HAP-1 (cell line): ENCODE measurements at regions not wholly inside any gene's neighbourhood (a gene's known extent, or its start where the extent isn't known, plus 50 kb on each side); places are given as distances from the start of the nearest gene placed in this dataset.
A peak's percentile ranks its signal among the peaks of the same experiment; 100 is the strongest.

Source experiments
- DNase-seq, 2 experiments: peaks; one replicate each; pipeline ENCODE4 v3.0.0-alpha.2; 2016 to 2020; ENCODE audit warnings: low spot score in 2 of 2
- H3K27me3 ChIP-seq: fragments of 250-450 bp; sonication (Bioruptor Pico); 2 replicates; pipeline ENCODE4 v1.5.1; 2020; ENCODE audit warnings: low read depth, mild to moderate bottlenecking, moderate library complexity
- H3K36me3 ChIP-seq: fragments of 250-450 bp; sonication (Bioruptor Pico); replicated peaks from 2 replicates; pipeline ENCODE4 v1.5.1; 2020; ENCODE audit warnings: mild to moderate bottlenecking
- H3K4me1 ChIP-seq: fragments of 250-450 bp; sonication (Bioruptor Pico); 2 replicates; pipeline ENCODE4 v1.5.1; 2020; ENCODE audit warnings: mild to moderate bottlenecking
- H3K4me3 ChIP-seq: fragments of 250-450 bp; sonication (Bioruptor Pico); 2 replicates; pipeline ENCODE4 v1.5.1; 2020; ENCODE audit warnings: mild to moderate bottlenecking, moderate library complexity
- H3K9me3 ChIP-seq: fragments of 250-450 bp; sonication (Bioruptor Pico); 2 replicates; pipeline ENCODE4 v1.5.1; 2020; ENCODE audit warnings: mild to moderate bottlenecking, moderate library complexity
- in situ Hi-C: fragments of 300-500 bp; cut with MboI; formaldehyde crosslinking; loops from 3 replicates; pipeline ENCODE4 v1.14.3; 2020; ENCODE audit warnings: low sequenced_read_pairs, inconsistent platforms, mixed read lengths

DNA sequence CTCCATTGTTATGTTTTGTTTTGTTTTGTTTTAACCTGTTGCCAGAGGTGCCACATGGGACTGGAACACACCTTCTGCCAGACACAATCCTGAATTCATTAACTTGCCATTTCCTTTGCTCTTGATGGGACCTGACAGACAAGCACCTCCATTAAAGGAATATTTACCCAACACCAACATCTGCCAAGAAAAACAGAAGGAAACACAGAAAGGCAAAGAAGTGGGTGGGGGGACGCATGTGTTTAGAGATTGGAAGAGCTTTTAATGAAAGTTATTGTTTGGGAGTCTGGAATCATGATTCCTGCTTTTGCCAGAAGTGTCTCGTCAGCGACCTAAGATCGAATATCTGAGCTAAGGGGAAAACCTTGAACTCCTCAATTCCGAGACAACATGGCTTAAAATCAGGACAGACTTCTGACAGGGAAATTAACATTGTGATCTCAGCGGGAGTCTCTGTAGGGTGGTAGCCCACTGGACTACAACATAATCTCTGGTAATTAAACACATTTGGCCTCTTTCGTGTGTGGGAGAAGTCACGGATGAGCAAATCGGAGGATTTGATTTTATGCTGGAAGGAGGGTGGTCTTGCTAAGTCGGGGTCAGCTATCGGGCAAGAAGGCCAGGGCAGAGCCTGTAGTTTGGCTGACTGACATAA, 210.4 kb upstream of the FAR2 start:
- DNase-seq = no peak
- Histone ChIP-seq H3K27me3 (no peaks in the 10 kb centered on the region), H3K4me1 (no peaks in the 10 kb centered on the region), H3K4me3 (no peak overlapping the region), H3K9me3 (no peaks in the 10 kb centered on the region), H3K36me3 (no peaks in the 10 kb centered on the region)
- in situ Hi-C loops = no loop called here

GRCh38 chr12:28939427-28939826, 209.7 kb upstream of the FAR2 start:
- Histone ChIP-seq H3K27me3 (no peaks in the 10 kb centered on the region), H3K9me3 (no peaks in the 10 kb centered on the region), H3K4me3 (no peak overlapping the region), H3K4me1 (no peaks in the 10 kb centered on the region), H3K36me3 (no peaks in the 10 kb centered on the region)
- DNase-seq = no peak
- in situ Hi-C loops = no loop called here

DNA sequence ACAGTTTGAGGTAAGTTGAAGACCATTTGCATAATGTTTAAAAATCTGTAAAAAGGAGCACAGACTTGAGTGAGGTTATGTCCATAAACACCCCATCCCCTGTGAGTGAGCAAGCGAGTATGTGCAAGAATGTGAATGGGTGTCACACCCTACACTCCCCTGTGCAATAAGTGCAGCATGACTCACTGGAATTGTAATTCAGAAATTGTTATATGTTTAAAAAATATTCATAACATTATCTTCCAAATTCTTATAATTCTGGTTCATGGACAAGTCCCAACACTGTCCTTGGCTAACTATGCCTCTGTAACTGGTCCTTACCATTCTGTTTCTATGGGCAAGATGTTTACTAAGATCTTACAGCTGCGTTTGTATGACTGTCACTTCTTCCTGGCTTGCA, 207.8 kb upstream of the FAR2 start:
- H3K4me3 ChIP-seq = no peak overlapping the region
- H3K27me3 ChIP-seq = no peaks in the 10 kb centered on the region
- in situ Hi-C loops = no loop called here
- H3K9me3 ChIP-seq = no peaks in the 10 kb centered on the region
- DNase-seq = no peak
- H3K4me1 ChIP-seq = no peaks in the 10 kb centered on the region
- H3K36me3 ChIP-seq = no peaks in the 10 kb centered on the region

DNA sequence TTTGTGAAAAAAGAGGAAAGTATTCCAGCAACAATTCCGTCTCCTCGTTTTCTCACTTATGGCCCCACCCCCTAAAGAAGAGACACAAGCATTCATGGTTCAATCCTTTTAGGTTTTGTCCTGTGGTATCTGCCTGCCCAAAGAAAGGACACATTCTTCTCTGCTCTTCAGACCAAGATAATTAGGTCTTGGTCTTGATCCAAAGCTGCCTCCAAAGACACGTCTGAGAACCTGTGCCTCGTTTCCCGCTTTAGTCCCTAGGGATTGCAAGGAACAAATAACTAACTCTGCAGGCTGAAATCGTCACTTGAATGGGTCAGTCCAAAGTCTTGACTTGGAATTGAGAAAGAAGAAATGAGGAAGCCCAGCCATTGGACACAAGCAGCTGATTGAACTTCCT, 202.7 kb upstream of the FAR2 start:
- Histone ChIP-seq H3K4me3 (no peak overlapping the region), H3K4me1 (no peaks in the 10 kb centered on the region), H3K9me3 (no peaks in the 10 kb centered on the region), H3K36me3 (no peaks in the 10 kb centered on the region), H3K27me3 (no peaks in the 10 kb centered on the region)
- no peak for DNase-seq
- in situ Hi-C loops = no loop called here

- in situ Hi-C loops = no loop called here
- Histone ChIP-seq H3K9me3 (no peaks in the 10 kb centered on the region), H3K36me3 (no peaks in the 10 kb centered on the region), H3K4me3 (no peak overlapping the region), H3K4me1 (no peaks in the 10 kb centered on the region), H3K27me3 (no peaks in the 10 kb centered on the region)
- DNase-seq = no peak
These were observed 200.4 kb upstream of the FAR2 start for GRCh38 chr12:28948685-28949084.

DNA sequence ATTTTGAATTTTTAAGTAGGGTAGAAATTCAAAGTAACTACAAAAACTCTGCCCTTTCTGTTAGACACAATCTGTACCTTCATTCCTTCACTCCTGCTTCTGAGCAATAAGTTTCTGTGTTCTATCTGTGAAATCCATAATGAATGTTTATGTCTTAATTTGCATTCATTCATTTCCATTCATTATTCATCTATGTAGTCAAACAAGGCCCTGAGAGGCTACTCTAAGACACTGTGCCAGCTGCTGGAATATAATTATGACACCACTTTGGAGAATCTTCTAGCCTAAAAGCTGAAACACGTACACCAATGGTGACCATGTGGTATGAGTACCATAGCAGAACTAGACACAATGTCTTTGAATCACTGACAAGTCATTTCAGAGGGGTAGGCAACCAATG, 199.9 kb upstream of the FAR2 start:
- DNase-seq = no peak
- Histone ChIP-seq H3K4me3 (no peak overlapping the region), H3K4me1 (no peaks in the 10 kb centered on the region), H3K9me3 (no peaks in the 10 kb centered on the region), H3K27me3 (no peaks in the 10 kb centered on the region), H3K36me3 (no peaks in the 10 kb centered on the region)
- in situ Hi-C loops = no loop called here

GRCh38 chr12:28950049-28950448, 199.0 kb upstream of the FAR2 start:
- in situ Hi-C loops = no loop called here
- no peak overlapping the region for H3K4me3 ChIP-seq
- DNase-seq = no peak
- no peaks in the 10 kb centered on the region for H3K9me3 ChIP-seq
- no peaks in the 10 kb centered on the region for H3K27me3 ChIP-seq
- peaks cover 6% of the 10 kb centered on the region; the same call in 1 of the 2 replicates for H3K4me1 ChIP-seq
- H3K36me3 ChIP-seq = no peaks in the 10 kb centered on the region

GRCh38 chr12:28951935-28952334, 197.1 kb upstream of the FAR2 start:
- H3K9me3 ChIP-seq = no peaks in the 10 kb centered on the region
- peaks cover 6% of the 10 kb centered on the region; the same call in 1 of the 2 replicates for H3K4me1 ChIP-seq
- H3K27me3 ChIP-seq = no peaks in the 10 kb centered on the region
- in situ Hi-C loops = no loop called here
- no peaks in the 10 kb centered on the region for H3K36me3 ChIP-seq
- H3K4me3 ChIP-seq = no peak overlapping the region
- DNase-seq = no peak

- DNase-seq = no peak
- in situ Hi-C loops = no loop called here
- Histone ChIP-seq H3K4me1 (peaks cover 6% of the 10 kb centered on the region; the same call in 1 of the 2 replicates), H3K9me3 (no peaks in the 10 kb centered on the region), H3K4me3 (no peak overlapping the region), H3K27me3 (no peaks in the 10 kb centered on the region), H3K36me3 (no peaks in the 10 kb centered on the region)
These were observed 194.7 kb upstream of the FAR2 start for GRCh38 chr12:28954333-28954732.

GRCh38 chr12:28955491-28955890, 193.6 kb upstream of the FAR2 start:
- Histone ChIP-seq H3K9me3 (no peaks in the 10 kb centered on the region), H3K4me1 (peaks cover 6% of the 10 kb centered on the region; the same call in 1 of the 2 replicates), H3K27me3 (no peaks in the 10 kb centered on the region), H3K4me3 (no peak overlapping the region), H3K36me3 (no peaks in the 10 kb centered on the region)
- in situ Hi-C loops = no loop called here
- DNase-seq = no peak

GRCh38 chr12:28955931-28956330, 193.1 kb upstream of the FAR2 start:
- DNase-seq = no peak
- H3K4me1 ChIP-seq = peaks cover 6% of the 10 kb centered on the region; the same call in 1 of the 2 replicates
- H3K4me3 ChIP-seq = no peak overlapping the region
- in situ Hi-C loops = no loop called here
- H3K36me3 ChIP-seq = no peaks in the 10 kb centered on the region
- H3K9me3 ChIP-seq = no peaks in the 10 kb centered on the region
- no peaks in the 10 kb centered on the region for H3K27me3 ChIP-seq

DNA sequence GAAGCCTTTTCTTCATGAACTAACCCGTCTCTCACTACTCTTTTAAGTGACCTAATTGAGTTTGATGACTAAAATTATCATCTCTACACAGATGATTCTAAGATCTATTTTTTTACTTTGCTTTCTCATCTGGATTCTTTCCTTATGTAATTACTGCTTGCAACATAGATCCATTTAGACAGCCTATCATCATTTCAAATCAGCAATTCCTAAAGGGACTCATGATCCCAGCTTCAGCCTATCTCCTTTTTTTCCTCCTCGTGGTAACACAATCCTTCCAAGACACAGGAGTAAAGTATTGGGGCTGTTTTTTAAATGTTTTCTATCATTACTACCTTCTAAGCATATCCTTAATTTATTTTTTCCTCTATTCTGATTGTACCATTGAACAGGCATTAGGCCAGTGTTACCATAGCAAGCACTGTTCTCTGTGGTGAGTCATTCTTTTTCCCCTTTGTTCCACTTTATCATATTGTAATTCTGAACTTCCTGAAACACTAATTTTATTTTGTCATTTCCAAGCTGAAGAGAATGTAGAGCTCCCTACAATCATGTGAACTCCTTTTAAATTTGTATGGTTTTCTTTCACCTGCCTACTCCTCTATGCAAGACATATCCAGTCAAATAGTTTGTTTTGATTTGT, 190.4 kb upstream of the FAR2 start:
- Histone ChIP-seq H3K36me3 (no peaks in the 10 kb centered on the region), H3K9me3 (no peaks in the 10 kb centered on the region; the same call in 1 of the 2 replicates), H3K27me3 (no peaks in the 10 kb centered on the region), H3K4me3 (no peak overlapping the region), H3K4me1 (peaks cover 6% of the 10 kb centered on the region; the same call in 1 of the 2 replicates)
- DNase-seq = no peak
- in situ Hi-C loops = no loop called here

DNA sequence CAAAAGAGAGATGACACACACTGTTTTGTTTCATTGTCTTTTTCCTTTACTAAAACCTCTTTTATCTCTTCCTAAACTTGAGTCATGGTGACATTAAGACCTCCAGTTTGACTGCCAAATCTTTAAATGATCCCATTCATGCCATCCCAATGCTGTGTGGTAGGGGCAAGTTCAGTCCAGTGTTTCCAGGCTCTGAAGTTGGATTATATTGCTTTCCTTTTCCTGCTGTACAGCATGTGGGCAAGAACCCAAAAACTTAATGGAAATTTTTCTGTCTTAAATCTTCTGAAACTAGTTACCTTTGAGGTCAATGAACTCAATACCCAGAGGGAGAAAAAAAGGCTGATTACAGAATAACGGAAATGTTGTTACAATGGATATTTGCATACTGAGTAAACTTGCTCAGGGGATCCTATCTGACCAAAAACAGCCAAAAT, 187.1 kb upstream of the FAR2 start:
- in situ Hi-C loops = no loop called here
- Histone ChIP-seq H3K4me3 (no peak overlapping the region), H3K9me3 (no peaks in the 10 kb centered on the region; the same call in 1 of the 2 replicates), H3K36me3 (no peaks in the 10 kb centered on the region), H3K27me3 (no peaks in the 10 kb centered on the region), H3K4me1 (no peaks in the 10 kb centered on the region)
- DNase-seq = no peak

DNA sequence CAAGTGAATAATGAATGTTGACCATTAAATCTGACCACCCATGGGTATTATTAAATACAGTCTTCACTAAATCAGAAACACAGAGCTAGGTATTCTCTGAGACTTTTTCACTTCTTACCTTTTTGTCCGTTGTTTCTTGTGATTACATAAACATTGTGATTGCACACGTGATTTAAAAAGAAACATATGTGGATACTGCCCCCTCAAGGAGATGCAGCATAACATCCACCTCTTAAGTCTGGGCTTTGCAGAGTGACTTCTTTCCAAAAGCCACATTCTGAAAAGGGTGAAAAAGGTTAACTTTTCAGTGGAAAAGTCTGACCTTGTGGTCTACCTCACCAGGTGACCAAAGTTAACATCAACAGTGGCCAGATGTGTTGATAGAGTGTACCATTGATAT, 185.5 kb upstream of the FAR2 start:
- in situ Hi-C loops = no loop called here
- Histone ChIP-seq H3K36me3 (no peaks in the 10 kb centered on the region), H3K4me3 (no peak overlapping the region), H3K27me3 (no peaks in the 10 kb centered on the region), H3K9me3 (no peaks in the 10 kb centered on the region; the same call in 1 of the 2 replicates), H3K4me1 (no peaks in the 10 kb centered on the region)
- DNase-seq = peak in 1 of 2 experiments; percentile 34
